GM21717 (cell line): ENCODE measurements at regions not wholly inside any gene's neighbourhood (a gene's known extent, or its start where the extent isn't known, plus 50 kb on each side); places are given as distances from the start of the nearest gene placed in this dataset.
"Not testable (repeated sequence)": the region's sequence is repeated elsewhere in the genome, so short reads cannot be mapped to it uniquely, and the experiment has no call there.

ENCODE experiments used
- ATAC-seq: cut with Tn5 transposase; IDR thresholded peaks from one replicate; pipeline ENCODE4 v1.9.1; 2021; ENCODE audit warnings: mild to moderate bottlenecking, moderate library complexity; ENCODE audit not compliant: unreplicated experiment

DNA sequence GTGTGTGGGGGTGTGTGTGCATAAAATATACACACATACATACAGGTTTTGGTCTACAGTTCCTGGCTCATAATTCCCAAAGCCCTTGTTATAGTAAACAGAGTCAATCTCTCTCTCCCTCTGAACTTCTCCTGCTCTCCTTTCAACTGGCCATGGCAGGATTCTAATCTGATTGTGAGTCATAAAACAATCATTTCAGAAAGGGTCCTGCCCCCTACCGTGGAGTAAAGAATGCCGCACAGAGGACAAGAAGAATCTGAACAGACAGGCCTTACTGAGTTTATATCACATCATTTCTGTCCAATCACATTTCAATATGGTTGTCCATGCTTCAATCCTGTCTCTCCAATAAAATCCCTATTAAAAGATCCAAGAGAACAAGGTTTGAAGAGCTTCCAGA is 416.9 kb downstream of the FRK start:
- ATAC-seq = no peak

DNA sequence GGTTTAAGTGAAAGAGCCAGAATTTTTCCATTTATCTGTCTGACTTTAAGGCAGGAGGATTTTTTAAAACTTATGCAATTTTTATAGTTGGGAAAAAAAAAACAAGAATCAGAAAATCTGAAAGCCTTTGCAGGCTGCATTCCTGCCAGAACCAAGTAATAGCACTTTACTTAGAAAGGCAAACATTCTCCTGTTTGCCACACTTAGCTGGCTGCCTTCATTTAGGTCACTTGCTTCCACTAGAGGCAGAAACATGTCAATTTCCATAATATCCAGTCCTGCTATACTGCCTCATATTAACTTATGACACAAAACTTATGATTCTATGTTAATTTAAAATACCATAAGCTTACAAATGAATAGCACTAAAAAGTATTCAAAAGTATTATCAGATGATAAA is 425.8 kb downstream of the FRK start:
- no peak for ATAC-seq

DNA sequence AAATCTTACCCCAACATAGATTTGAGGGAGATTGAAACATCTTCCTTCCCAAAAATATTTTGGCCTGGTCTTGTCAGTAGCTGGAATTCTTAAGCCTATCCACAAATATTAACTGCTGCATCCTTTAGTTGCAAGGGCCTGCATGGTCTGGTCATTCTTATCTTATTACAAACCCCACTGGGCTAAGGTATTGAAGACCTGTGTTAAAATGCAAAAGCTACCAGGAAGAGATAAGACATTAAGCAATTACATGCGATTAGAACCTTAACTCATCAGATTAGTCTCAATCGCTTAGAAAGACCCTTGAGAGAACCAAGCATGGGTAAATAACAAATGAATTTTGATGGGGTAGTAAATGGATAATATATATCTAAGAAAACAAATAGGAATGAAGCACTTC is 426.6 kb downstream of the FRK start:
- no peak for ATAC-seq

DNA sequence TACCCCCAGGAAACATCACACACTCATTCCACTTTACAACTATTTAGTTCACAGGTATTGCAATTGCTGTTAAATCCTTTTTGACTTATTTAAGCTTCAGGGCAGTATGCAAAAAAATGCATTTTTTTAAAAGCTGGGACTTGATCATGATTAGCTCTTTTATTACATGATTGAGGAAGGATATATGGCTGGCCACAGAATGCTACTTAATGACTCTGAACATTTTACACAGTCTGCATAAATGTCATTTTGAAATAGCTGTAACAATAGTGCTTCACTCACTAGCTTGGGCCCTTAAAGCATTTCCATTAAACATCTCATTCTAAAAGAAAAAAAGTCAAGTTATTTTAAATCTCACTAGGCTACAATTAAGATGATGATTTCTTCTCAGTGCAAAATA is 429.7 kb downstream of the FRK start:
- no peak for ATAC-seq

DNA sequence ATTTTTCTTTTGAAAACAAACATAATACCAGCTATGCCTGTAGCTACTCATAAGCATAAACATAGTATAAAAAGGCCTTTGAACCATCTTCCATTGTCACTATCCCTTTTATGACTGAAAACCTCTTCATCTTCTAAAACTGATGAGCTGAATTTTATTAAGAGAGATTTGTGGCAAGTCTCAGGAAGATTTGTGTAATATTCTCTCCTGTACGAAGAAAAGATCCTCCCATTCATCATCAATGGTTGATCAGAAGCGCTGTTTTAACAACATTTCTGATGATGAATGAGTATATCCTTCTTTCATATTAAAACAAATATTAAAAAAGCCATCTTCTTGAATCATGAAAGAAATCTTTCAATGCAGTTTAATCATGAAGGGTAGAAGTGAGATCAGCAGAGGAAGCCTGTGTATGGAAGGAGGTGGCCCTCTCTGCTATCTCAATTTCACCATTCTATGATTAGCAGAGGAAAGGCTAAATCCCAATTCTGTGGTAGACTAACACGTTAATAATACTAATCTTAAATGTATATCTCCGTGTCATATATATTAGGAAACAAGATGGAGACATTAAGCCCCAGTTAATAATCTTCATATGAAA is 430.2 kb downstream of the FRK start:
- ATAC-seq = no peak

DNA sequence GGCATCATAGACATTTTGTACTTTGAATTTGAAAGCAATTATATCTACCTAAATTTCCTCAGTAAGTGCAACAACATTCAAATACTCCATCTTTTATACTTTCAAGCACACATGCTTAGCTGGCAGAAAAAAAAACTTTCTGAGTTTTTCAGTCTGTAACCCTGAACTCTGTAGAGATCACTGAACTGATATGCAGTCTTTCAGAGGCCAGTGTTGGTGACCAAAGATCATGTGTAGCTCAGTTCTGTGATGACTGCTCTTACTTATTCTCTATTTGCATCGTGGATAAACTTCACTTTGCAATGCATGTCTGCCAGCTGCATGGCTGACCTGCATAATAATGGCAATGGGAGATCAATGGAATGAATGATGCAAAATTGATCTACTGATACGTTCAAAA is 431.3 kb downstream of the FRK start:
- no peak for ATAC-seq

DNA sequence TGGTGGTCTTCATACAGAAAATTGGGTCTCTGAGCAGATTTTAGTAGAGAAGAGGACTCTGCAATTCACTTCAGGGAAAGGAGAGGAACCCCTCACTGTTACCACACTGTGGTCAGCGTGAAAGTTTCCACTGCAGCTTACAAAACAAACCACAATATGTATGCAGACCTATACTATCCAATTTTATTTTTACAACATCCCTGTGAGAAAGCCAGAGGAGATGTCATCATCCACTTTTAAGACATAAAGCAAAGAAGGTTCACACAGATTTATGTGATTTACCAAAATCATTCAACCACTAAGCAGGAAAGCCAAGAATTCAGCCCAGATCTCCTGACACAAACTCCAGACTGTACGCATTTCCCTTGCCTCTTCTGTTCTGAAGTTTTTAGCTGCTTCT is 442.4 kb downstream of the FRK start:
- no peak for ATAC-seq

DNA sequence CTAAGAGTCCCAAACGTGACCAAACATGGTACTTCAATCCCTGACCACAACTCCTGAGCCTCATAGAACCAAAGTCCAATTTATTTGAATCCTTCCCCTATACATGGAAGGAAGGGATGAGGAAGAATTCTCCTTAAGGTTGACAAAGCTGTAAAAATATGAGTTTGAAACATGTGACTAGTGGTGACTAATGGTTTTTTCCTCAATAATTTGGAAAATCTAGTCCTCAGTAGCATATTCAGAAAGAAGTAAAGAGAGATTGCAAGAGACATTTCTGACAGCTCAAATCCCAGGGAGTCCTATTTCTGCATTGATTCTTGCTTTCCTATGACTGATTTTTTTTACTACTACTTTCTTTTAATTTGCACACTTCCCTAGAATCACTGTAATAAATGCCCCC is 443.7 kb downstream of the FRK start:
- no peak for ATAC-seq

DNA sequence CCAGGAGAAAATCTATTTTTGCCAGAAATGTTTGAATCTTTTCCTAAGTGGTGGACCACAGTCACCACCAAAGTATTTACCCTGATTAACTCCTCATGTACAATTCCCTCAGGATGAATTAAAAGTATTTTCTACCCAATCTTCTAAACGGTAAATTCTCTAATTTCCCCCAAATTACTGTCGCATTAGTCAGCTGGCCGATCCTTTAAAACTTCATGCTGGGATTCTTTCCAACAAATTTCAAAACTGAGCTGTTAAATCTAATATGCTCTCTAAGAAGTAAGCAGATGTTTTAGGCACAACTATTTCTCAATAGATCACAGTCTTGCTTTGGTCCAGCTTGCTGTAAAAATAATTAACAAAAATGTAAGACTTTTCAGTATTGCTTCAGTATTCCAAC is 447.2 kb downstream of the FRK start:
- no peak for ATAC-seq

DNA sequence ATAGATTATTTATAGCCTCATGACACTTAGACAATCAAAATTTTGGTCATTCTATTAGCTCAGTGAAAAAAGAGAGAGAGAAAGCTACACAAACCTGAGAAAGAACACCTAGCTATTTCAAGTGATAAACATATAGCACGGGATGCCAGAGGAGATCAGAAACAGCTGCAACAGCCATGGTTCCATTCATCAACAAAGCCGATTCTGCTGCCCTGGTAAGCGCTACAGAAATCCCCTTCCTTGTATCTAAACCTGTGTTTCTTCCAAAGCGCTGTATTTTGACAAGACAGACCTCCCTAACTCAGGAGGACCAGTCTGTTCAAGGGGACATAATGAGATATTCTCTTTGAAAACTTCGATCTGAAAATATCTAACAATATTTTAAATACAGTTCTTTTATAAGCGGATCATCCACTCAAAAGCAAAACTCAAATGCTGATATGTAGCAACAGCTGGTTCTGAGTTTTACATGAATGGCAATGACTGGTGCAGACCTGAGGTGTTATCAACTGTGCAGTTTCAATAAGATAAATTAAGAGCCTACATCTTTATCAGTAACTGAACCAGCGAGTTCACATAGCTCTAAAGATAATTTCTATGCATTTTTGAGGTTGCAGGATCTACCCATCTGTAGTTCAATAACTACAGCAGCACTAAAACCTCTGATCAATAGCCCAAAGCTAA is 447.8 kb downstream of the FRK start:
- no peak for ATAC-seq

DNA sequence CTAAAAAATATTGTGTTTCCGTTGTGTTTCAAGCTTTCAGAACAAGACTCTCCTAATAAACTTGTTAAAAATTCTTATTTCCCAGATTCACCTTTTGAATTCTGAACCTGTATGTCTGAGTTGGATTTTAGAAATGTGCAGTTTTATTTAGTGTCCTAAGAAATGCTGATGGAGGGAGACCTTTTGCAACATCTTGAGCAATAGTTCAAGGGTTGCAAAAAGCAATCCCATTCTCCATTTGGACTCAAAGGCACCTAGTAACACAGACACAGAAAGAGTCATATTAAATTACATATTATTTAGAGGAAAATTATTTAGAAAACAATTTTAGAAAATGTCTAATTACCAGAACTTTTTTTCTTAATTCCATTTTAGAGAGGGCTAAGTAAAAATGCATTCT is 448.5 kb downstream of the FRK start:
- no peak for ATAC-seq

DNA sequence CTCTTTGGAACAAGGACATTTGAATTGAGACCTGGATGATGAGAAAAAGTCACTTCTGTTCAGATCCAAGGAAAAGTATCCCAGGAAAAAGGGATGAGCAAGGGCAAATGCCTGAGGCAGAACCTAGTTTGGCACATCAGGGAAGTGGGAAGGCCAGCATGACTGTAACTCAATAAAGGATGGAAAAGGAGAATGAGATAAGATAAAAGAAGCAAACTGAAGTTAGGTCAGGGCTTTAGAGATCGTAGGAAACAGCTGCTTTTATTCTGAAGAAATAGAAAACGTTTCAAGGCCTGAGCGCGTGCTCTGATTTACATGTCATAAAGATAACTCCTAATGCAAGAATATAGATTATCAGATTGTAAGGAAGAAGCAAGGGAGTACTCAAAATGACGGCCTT is 450.0 kb downstream of the FRK start:
- no peak for ATAC-seq

DNA sequence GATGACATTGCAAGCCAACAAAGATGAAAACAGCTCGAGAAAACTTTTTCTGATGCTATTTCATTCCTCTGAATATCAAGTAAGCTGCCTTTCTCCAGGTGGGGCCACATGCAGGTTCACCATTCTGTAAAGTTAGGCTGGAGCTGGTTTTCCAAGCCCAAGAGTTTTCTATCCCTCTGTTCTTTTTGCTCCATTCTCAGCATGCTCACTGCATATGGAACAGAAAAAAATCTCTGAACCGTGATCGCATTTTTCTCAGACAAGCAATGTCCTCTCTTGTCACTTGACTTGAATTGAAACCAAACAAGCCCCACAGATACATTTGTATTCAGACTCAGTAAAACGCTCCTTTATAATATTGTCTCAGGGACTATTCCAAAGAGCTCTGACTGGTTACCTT is 451.6 kb downstream of the FRK start:
- no peak for ATAC-seq

DNA sequence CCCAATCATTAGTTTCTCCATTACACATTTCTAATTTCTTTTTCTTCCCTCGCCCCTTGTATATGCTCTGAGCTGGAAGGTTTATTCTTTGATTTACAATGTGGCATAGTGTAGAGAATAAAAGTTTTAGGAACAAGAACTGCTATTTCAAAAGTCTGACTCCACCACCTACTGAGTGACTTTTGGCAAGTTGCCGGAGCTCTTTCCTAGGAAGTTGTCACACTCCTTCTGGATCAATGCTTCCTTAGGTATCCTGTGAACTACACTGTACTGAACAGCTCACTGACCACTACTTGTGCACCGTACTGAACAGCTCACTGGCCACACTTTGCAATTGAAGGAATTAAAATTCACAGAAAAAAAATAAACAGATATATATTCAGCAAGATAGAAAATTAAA is 458.2 kb downstream of the FRK start:
- no peak for ATAC-seq

DNA sequence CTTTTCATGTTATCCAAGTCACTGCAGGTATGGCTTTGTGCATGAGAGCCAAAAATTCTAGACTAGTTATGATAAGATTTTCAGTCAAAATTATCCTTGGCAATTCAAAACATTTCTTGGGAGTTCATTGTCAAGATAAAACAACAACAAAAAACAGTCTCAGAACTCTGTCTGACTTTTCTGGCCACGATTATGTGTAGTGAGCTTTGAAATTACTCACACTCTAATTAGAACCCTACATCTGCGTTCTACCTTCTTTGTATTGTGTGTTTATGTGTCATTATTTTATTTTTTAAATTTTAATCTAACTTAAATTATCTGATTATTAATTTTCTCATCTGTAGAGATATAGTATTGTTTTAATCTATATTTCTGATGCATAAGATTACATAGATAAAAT is 459.2 kb downstream of the FRK start:
- ATAC-seq = no peak

DNA sequence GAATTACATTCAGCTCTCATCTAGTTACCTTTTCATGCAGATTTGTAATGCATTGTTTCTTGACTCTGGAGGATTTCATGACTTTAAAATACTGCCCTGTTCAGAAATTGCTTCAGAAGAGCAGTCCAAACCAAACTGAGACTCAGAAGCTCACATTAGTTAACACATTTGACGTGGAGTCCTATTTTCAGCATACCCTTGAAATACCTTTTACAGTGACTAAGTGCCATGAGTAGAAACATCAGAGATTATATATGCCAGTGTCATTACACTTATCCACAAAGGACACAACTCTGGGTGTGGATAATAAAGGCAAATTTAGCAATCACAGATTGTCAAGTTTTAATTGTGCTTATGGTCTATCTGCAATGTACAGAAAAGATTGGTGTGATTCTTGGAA is 459.6 kb downstream of the FRK start:
- ATAC-seq = no peak

DNA sequence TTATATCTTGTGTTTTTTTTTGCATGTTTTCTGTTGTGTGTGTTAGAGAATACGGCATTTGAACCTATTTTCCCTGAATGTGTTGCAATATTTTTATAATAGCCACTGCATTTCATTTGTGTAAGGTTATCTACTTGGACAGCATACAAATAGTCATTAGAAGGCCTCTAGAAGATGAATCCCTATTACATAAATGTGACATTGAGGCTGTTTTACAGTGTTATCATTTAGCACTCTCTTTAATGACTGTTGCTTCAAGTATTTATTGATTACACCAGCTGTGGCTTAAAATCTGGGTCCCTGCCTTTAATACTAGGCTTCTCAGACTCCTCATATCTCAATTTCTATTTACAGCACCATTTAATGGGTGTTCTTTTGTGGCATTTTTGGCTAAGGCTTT is 465.8 kb downstream of the FRK start:
- no peak for ATAC-seq

DNA sequence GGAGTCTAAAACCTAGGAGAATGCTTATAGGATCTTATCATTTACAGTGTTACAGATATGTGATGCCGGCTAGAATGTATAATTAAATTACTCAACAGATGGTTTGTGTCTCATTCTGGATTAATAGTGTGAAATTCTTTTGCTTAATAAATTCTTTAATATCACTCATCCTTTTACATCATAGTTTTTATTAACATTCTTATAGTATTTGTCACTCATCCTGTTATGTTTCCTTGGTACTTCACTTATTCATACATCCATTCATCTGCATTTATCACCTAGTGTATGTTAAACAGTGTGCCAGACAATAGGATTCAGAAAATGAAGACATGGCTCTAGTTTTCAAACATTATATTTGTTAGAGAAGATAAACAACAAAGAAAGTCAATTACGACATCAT is 468.7 kb downstream of the FRK start:
- ATAC-seq = no peak

DNA sequence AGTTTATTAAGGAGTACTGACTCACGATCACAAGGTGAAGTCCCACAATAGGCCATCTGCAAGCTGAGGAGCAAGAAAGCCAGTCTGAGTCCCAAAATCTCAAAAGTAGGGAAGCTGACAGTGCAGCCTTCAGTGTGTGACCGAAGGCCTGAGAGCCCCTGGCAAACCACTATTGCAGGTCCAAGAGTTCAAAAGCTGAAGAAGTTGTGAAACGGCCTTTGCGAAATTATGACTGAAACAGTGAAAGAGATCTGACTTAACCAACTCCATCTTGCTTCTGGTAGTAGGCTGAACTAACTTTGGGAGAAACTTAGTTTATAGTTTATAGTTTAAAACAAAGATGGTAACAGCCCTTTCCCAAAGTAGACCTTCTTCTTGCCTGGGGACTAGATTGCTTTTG is 471.6 kb downstream of the FRK start:
- ATAC-seq = not testable (repeated sequence)

DNA sequence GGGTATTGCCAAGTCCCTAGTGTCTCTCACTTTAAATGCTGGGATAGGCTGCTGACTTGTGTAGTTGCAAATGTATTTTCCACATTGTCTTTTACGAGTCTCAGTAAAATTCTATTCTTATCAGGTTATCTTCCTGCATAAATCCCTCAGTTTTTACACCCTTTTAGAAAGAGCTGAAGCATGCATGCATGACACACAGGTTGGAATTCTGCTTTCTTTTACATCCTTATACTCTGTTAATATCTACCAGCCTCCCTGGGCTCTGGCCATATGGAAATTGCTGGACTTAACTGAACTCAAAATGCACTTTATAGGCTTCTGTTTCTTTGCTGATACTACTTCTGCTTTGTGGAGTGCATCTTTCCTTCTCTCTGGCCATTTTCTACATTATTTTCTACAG is 477.4 kb downstream of the FRK start:
- ATAC-seq = no peak

DNA sequence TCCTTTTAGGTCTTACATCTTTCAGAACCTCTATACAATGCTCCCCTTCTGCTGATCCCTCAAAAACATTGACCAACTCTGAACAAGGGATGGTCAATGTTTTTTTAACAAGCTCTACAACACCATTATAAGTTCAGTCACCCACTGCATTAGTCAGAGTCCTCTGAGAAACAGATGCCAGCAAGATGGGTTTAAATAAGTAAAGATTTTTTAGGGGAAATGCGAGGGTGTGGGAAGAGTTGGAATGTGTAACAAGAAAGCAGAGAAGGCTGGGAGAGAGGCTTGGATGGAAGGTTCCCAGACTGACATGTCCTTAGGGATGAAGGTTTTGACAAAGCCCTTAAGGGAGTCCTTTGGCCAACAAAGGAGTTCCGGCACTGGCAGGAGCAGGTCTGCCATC is 478.3 kb downstream of the FRK start:
- ATAC-seq = no peak

DNA sequence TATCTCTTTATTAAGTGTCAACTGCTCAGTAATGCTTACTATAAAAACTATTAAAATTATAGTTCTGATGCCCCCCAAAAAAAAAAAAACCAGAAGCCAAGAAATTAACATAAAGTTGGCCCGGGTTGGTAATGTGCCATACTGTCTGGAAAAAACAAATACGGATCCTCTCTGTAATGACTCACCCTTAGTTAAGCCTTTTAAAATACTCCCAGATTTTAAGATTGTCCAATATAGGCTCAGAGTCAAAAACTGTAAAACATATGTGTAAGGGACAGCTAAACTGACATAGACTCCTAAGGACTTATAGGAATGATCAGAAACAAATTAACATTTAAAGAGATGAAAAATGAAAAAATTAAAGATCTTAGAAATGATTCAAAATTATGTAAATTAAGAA is 481.1 kb downstream of the FRK start:
- not testable (repeated sequence) for ATAC-seq

DNA sequence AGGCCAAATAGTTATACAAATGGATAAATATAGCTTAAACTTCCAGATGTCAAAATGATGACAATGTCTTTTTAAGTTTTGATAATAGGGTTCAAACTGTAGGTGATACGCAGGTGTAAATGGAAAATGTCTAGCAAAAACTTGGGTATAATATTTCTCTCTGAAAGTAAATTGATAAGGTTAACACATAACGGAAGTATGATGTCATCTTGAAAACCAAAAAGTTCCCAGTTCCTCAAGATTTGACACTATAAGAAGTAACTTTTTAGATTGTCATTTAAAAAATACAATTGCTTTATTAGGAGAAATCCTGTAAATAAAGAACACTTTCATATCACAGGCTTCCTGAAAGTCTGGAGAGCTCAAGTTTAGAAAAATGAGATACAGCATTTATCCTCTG is 483.4 kb downstream of the FRK start:
- ATAC-seq = no peak
